WTC11 (cell line): ENCODE measurements at regions not wholly inside any gene's neighbourhood (a gene's known extent, or its start where the extent isn't known, plus 50 kb on each side); places are given as distances from the start of the nearest gene placed in this dataset.

Experiments used
- ATAC-seq: fragments of 200-7000 bp; cut with Tn5 transposase; 2 replicates; pipeline ENCODE4 v1.10.0; 2021; ENCODE audit warnings: mild to moderate bottlenecking, moderate library complexity
- CTCF ChIA-PET: fragments of 300-600 bp; sonication (Branson Sonifier 250); formaldehyde crosslinking; loops from one replicate; lab custom pipeline; 2021; ENCODE audit warnings: antibody characterized with exemption; lab: Charles Lee
- POLR2A ChIA-PET: fragments of 350-600 bp; sonication (Branson Sonifier 250); formaldehyde crosslinking; loops from one replicate; lab custom pipeline; 2021; ENCODE audit warnings: antibody characterized with exemption; lab: Charles Lee
- DNase-seq: peaks from one replicate; pipeline ENCODE4 v3.0.0; 2021; ENCODE audit warnings: low spot score
- H3K27ac Mint-ChIP-seq: 2 replicates; pipeline ENCODE4 v1.8.0; 2021; ENCODE audit warnings: mixed read lengths
- H3K27me3 Mint-ChIP-seq: 2 replicates; pipeline ENCODE4 v1.8.0; 2021; ENCODE audit warnings: low read depth, mild to moderate bottlenecking, moderate library complexity, mixed read lengths
- H3K36me3 Mint-ChIP-seq: 2 replicates; pipeline ENCODE4 v1.8.0; 2021; ENCODE audit warnings: mixed read lengths
- H3K4me1 Mint-ChIP-seq: 2 replicates; pipeline ENCODE4 v1.8.0; 2022; ENCODE audit warnings: mixed read lengths
- H3K4me3 Mint-ChIP-seq: 2 replicates; pipeline ENCODE4 v1.8.0; 2021; ENCODE audit warnings: mild to moderate bottlenecking, moderate library complexity, mixed read lengths
- H3K9me3 Mint-ChIP-seq: 2 replicates; pipeline ENCODE4 v1.8.0; 2021; ENCODE audit warnings: mixed read lengths
- CREB1 ChIP-seq: sonication (generic); formaldehyde crosslinking; IDR thresholded peaks from 2 replicates; pipeline ENCODE4 v1.8.0; 2023; ENCODE audit warnings: mild to moderate bottlenecking, missing genetic modification reagents
- ESRRA ChIP-seq: sonication (generic); formaldehyde crosslinking; IDR thresholded peaks from 2 replicates; pipeline ENCODE4 v1.8.1; 2022; ENCODE audit warnings: mild to moderate bottlenecking, missing genetic modification reagents, borderline replicate concordance
- ETV6 ChIP-seq: sonication (generic); formaldehyde crosslinking; IDR thresholded peaks from 2 replicates; pipeline ENCODE4 v1.8.1; 2022; ENCODE audit warnings: mild to moderate bottlenecking, missing genetic modification reagents
- JAZF1 ChIP-seq: fragments of 250-450 bp; sonication (Bioruptor Pico); IDR thresholded peaks from 2 replicates; pipeline ENCODE4 v1.9.0; 2021; ENCODE audit warnings: moderate library complexity, mild to moderate bottlenecking, inconsistent platforms
- KAT7 ChIP-seq: sonication (generic); formaldehyde crosslinking; IDR thresholded peaks from 2 replicates; pipeline ENCODE4 v1.8.1; 2023; ENCODE audit warnings: missing genetic modification reagents, mild to moderate bottlenecking, borderline replicate concordance
- NR1H2 ChIP-seq: sonication (generic); formaldehyde crosslinking; IDR thresholded peaks from 2 replicates; pipeline ENCODE4 v1.9.0; 2021; ENCODE audit warnings: mild to moderate bottlenecking, moderate library complexity, missing genetic modification reagents
- OVOL2 ChIP-seq: fragments of 250-450 bp; sonication (Bioruptor Pico); IDR thresholded peaks from 2 replicates; pipeline ENCODE4 v1.9.0; 2021; ENCODE audit warnings: mild to moderate bottlenecking, borderline replicate concordance
- PRRX2 ChIP-seq: fragments of 250-450 bp; sonication (Bioruptor Pico); IDR thresholded peaks from 2 replicates; pipeline ENCODE4 v1.8.0; 2021; ENCODE audit warnings: mild to moderate bottlenecking
- SMAD4 ChIP-seq: sonication (generic); formaldehyde crosslinking; IDR thresholded peaks from 2 replicates; pipeline ENCODE4 v1.8.0; 2022; ENCODE audit warnings: mild to moderate bottlenecking, missing genetic modification reagents
- TP53 ChIP-seq: sonication (generic); formaldehyde crosslinking; IDR thresholded peaks from 2 replicates; pipeline ENCODE4 v1.8.1; 2023; ENCODE audit warnings: mild to moderate bottlenecking, missing genetic modification reagents
- TF ChIP-seq, protein P1 (sequence below): sonication (generic); formaldehyde crosslinking; IDR thresholded peaks from 2 replicates; pipeline ENCODE4 v1.8.1; 2022; ENCODE audit warnings: mild to moderate bottlenecking, missing genetic modification reagents, moderate library complexity, borderline replicate concordance
- TF ChIP-seq, protein P2 (sequence below): sonication (generic); formaldehyde crosslinking; IDR thresholded peaks from 2 replicates; pipeline ENCODE4 v1.8.1; 2023; ENCODE audit warnings: mild to moderate bottlenecking, moderate library complexity, missing genetic modification reagents
- TF ChIP-seq, protein P3 (sequence below): sonication (generic); formaldehyde crosslinking; IDR thresholded peaks from 2 replicates; pipeline ENCODE4 v1.8.1; 2023; ENCODE audit warnings: mild to moderate bottlenecking, missing genetic modification reagents
- TF ChIP-seq, protein P4 (sequence below): sonication (generic); formaldehyde crosslinking; IDR thresholded peaks from 2 replicates; pipeline ENCODE4 v1.8.1; 2023; ENCODE audit warnings: mild to moderate bottlenecking, missing genetic modification reagents, moderate library complexity
- TF ChIP-seq, protein P5 (sequence below): sonication (generic); formaldehyde crosslinking; IDR thresholded peaks from 2 replicates; pipeline ENCODE4 v1.8.0; 2023; ENCODE audit warnings: missing genetic modification reagents, mild to moderate bottlenecking, borderline replicate concordance
- TF ChIP-seq, protein P6 (sequence below): sonication (generic); formaldehyde crosslinking; IDR thresholded peaks from 2 replicates; pipeline ENCODE4 v1.8.0; 2022; ENCODE audit warnings: mild to moderate bottlenecking, missing genetic modification reagents
- TF ChIP-seq, protein P7 (sequence below): fragments of 250-450 bp; sonication (Bioruptor Pico); IDR thresholded peaks from 2 replicates; pipeline ENCODE4 v1.9.0; 2021; ENCODE audit warnings: mild to moderate bottlenecking
- TF ChIP-seq, protein P8 (sequence below): fragments of 250-450 bp; sonication (Bioruptor Pico); IDR thresholded peaks from 2 replicates; pipeline ENCODE4 v1.9.0; 2021; ENCODE audit warnings: moderate library complexity, mild to moderate bottlenecking, inconsistent platforms, borderline replicate concordance

DNA sequence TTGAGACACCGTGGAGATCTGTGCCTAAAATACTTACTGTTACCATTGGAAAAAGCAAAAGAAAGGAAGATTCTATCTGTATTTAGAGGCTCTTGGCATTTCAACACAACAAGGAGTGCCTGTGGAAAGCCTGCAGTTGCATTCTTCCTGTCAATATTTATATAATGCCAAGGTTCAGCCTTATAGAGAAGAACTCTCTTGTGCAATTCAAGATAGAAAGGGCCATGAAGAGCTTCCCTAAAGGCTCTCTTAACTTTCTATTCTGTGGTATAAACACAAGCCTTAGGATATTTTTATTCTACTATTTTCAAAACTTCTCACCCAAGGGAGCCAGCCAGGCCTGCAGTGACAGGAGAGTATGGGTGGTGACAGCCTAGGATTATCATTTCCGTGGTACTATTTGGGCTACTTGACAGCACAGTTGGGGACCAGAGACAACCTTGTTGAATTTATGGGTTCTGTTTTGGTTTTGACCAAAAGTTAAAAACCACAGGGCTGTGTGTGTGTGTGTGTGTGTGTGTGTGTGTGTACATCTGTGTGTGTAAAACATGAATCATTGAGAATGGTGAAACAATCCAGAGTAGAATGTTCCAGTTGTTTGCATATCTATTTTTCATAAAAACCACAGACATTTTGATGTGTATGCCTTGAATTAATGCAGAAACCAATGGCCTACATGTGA lies 700.9 kb upstream of the SLC35B3 start (continued):
- TF ChIP-seq, protein P1, sequence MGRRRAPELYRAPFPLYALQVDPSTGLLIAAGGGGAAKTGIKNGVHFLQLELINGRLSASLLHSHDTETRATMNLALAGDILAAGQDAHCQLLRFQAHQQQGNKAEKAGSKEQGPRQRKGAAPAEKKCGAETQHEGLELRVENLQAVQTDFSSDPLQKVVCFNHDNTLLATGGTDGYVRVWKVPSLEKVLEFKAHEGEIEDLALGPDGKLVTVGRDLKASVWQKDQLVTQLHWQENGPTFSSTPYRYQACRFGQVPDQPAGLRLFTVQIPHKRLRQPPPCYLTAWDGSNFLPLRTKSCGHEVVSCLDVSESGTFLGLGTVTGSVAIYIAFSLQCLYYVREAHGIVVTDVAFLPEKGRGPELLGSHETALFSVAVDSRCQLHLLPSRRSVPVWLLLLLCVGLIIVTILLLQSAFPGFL = no peak
- TF ChIP-seq CREB1 (CRISPR knock-in tag) = no peak

DNA sequence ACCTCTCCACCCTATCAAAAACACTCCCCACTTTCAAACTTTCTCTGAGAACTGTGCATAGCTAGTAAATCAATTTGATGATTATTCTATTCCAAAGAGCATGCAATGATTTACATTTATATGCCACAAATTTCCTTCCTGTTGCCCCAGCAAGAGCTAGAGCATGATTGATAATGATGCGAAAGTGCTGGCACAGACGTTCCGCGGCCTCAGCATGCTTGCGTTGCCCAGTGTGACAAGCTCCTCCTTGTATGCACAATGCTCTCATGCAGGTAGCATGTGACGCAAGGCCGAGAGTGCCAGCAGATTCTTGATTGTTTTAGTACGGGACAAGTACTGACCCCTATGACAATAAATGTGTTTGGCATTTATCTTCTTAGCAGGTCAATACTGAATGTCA lies 696.3 kb upstream of the SLC35B3 start:
- Mint-ChIP-seq H3K4me3 (no peak overlapping the region), H3K27me3 (no peaks in the 10 kb centered on the region), H3K27ac (no peak overlapping the region), H3K36me3 (0 out of 2 replicates have a peak, but pooled peaks cover 3% of the 10 kb centered on the region), H3K4me1 (no peaks in the 10 kb centered on the region), H3K9me3 (peaks cover 14% of the 10 kb centered on the region)
- TF ChIP-seq SMAD4 (CRISPR knock-in tag) (no peak), PRRX2 (CRISPR knock-in tag) (no peak), KAT7 (CRISPR knock-in tag) (no peak), TP53 (no peak)
- TF ChIP-seq, protein P2, sequence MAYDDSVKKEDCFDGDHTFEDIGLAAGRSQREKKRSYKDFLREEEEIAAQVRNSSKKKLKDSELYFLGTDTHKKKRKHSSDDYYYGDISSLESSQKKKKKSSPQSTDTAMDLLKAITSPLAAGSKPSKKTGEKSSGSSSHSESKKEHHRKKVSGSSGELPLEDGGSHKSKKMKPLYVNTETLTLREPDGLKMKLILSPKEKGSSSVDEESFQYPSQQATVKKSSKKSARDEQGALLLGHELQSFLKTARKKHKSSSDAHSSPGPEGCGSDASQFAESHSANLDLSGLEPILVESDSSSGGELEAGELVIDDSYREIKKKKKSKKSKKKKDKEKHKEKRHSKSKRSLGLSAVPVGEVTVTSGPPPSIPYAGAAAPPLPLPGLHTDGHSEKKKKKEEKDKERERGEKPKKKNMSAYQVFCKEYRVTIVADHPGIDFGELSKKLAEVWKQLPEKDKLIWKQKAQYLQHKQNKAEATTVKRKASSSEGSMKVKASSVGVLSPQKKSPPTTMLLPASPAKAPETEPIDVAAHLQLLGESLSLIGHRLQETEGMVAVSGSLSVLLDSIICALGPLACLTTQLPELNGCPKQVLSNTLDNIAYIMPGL (CRISPR knock-in tag) = no peak
- TF ChIP-seq, protein P3, sequence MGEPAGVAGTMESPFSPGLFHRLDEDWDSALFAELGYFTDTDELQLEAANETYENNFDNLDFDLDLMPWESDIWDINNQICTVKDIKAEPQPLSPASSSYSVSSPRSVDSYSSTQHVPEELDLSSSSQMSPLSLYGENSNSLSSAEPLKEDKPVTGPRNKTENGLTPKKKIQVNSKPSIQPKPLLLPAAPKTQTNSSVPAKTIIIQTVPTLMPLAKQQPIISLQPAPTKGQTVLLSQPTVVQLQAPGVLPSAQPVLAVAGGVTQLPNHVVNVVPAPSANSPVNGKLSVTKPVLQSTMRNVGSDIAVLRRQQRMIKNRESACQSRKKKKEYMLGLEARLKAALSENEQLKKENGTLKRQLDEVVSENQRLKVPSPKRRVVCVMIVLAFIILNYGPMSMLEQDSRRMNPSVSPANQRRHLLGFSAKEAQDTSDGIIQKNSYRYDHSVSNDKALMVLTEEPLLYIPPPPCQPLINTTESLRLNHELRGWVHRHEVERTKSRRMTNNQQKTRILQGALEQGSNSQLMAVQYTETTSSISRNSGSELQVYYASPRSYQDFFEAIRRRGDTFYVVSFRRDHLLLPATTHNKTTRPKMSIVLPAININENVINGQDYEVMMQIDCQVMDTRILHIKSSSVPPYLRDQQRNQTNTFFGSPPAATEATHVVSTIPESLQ (CRISPR knock-in tag) = no peak
- no peak for DNase-seq
- ChIA-PET POLR2A (no interaction called here), CTCF (interaction anchor here (0.6 kb wide), 1 partner anchor 912 kb away, joined by 3 read pairs; no protein-coding TSS in a partner anchor)
- ATAC-seq = no peak

DNA sequence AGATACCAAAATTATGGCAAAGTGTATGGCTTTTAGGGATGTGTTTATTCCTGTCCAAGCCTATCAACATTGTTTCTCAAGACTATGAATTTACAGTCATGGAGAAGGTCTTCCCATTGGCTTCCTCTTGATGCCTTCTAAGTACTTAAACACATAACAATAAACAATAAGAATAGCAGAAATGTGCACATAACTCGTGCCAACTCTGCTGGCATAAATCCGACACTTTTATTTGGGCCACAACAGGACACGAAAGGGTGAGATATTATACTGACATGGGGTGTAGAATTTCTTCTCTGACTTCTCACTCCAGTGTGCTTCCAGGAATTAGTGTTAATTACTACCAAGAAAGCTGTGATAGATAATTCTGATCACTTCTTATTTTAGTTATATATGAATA lies 695.9 kb upstream of the SLC35B3 start:
- Mint-ChIP-seq H3K27me3 (no peaks in the 10 kb centered on the region), H3K27ac (no peak overlapping the region), H3K4me3 (no peak overlapping the region), H3K36me3 (0 out of 2 replicates have a peak, but pooled peaks cover 3% of the 10 kb centered on the region), H3K9me3 (peaks cover 14% of the 10 kb centered on the region), H3K4me1 (no peaks in the 10 kb centered on the region)
- ChIA-PET CTCF (no interaction called here), POLR2A (no interaction called here)
- DNase-seq = no peak
- ATAC-seq = no peak
- TF ChIP-seq, protein P4, sequence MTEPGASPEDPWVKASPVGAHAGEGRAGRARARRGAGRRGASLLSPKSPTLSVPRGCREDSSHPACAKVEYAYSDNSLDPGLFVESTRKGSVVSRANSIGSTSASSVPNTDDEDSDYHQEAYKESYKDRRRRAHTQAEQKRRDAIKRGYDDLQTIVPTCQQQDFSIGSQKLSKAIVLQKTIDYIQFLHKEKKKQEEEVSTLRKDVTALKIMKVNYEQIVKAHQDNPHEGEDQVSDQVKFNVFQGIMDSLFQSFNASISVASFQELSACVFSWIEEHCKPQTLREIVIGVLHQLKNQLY (CRISPR knock-in tag) = no peak
- TF ChIP-seq, protein P5, sequence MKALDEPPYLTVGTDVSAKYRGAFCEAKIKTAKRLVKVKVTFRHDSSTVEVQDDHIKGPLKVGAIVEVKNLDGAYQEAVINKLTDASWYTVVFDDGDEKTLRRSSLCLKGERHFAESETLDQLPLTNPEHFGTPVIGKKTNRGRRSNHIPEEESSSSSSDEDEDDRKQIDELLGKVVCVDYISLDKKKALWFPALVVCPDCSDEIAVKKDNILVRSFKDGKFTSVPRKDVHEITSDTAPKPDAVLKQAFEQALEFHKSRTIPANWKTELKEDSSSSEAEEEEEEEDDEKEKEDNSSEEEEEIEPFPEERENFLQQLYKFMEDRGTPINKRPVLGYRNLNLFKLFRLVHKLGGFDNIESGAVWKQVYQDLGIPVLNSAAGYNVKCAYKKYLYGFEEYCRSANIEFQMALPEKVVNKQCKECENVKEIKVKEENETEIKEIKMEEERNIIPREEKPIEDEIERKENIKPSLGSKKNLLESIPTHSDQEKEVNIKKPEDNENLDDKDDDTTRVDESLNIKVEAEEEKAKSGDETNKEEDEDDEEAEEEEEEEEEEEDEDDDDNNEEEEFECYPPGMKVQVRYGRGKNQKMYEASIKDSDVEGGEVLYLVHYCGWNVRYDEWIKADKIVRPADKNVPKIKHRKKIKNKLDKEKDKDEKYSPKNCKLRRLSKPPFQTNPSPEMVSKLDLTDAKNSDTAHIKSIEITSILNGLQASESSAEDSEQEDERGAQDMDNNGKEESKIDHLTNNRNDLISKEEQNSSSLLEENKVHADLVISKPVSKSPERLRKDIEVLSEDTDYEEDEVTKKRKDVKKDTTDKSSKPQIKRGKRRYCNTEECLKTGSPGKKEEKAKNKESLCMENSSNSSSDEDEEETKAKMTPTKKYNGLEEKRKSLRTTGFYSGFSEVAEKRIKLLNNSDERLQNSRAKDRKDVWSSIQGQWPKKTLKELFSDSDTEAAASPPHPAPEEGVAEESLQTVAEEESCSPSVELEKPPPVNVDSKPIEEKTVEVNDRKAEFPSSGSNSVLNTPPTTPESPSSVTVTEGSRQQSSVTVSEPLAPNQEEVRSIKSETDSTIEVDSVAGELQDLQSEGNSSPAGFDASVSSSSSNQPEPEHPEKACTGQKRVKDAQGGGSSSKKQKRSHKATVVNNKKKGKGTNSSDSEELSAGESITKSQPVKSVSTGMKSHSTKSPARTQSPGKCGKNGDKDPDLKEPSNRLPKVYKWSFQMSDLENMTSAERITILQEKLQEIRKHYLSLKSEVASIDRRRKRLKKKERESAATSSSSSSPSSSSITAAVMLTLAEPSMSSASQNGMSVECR (CRISPR knock-in tag) = no peak
- no peak for TF ChIP-seq OVOL2 (CRISPR knock-in tag)
- TF ChIP-seq, protein P6, sequence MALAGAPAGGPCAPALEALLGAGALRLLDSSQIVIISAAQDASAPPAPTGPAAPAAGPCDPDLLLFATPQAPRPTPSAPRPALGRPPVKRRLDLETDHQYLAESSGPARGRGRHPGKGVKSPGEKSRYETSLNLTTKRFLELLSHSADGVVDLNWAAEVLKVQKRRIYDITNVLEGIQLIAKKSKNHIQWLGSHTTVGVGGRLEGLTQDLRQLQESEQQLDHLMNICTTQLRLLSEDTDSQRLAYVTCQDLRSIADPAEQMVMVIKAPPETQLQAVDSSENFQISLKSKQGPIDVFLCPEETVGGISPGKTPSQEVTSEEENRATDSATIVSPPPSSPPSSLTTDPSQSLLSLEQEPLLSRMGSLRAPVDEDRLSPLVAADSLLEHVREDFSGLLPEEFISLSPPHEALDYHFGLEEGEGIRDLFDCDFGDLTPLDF (CRISPR knock-in tag) = no peak
- TF ChIP-seq ETV6 (CRISPR knock-in tag) = no peak
- TF ChIP-seq, protein P7, sequence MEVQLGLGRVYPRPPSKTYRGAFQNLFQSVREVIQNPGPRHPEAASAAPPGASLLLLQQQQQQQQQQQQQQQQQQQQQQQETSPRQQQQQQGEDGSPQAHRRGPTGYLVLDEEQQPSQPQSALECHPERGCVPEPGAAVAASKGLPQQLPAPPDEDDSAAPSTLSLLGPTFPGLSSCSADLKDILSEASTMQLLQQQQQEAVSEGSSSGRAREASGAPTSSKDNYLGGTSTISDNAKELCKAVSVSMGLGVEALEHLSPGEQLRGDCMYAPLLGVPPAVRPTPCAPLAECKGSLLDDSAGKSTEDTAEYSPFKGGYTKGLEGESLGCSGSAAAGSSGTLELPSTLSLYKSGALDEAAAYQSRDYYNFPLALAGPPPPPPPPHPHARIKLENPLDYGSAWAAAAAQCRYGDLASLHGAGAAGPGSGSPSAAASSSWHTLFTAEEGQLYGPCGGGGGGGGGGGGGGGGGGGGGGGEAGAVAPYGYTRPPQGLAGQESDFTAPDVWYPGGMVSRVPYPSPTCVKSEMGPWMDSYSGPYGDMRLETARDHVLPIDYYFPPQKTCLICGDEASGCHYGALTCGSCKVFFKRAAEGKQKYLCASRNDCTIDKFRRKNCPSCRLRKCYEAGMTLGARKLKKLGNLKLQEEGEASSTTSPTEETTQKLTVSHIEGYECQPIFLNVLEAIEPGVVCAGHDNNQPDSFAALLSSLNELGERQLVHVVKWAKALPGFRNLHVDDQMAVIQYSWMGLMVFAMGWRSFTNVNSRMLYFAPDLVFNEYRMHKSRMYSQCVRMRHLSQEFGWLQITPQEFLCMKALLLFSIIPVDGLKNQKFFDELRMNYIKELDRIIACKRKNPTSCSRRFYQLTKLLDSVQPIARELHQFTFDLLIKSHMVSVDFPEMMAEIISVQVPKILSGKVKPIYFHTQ = no peak
- TF ChIP-seq ESRRA (CRISPR knock-in tag) = no peak
- TF ChIP-seq, protein P8, sequence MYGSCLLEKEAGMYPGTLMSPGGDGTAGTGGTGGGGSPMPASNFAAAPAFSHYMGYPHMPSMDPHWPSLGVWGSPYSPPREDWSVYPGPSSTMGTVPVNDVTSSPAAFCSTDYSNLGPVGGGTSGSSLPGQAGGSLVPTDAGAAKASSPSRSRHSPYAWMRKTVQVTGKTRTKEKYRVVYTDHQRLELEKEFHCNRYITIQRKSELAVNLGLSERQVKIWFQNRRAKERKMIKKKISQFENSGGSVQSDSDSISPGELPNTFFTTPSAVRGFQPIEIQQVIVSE (CRISPR knock-in tag) = no peak
- TF ChIP-seq NR1H2 (CRISPR knock-in tag) = no peak
- no peak for TF ChIP-seq JAZF1
